Rectal smooth muscle tissue (tissue), 1 donor: ENCODE measurements at regions not wholly inside any gene's neighbourhood (a gene's known extent, or its start where the extent isn't known, plus 50 kb on each side); places are given as distances from the start of the nearest gene placed in this dataset.

Experiments used
- H3K27ac ChIP-seq: one replicate; pipeline ENCODE4 v1.7.0; 2013; ENCODE audit warnings: low read depth, low read length, inconsistent platforms
- H3K27me3 ChIP-seq: one replicate; pipeline ENCODE4 v1.7.0; 2013; ENCODE audit warnings: low read length; ENCODE audit not compliant: control insufficient read depth, insufficient read depth
- H3K36me3 ChIP-seq: one replicate; pipeline ENCODE4 v1.7.0; 2013; ENCODE audit warnings: low read length; ENCODE audit not compliant: control insufficient read depth, insufficient read depth
- H3K4me1 ChIP-seq: one replicate; pipeline ENCODE4 v1.7.0; 2013; ENCODE audit warnings: low read length; ENCODE audit not compliant: control insufficient read depth, insufficient read depth
- H3K4me3 ChIP-seq: one replicate; pipeline ENCODE4 v1.7.0; 2013; ENCODE audit warnings: low read length
- H3K9ac ChIP-seq: one replicate; pipeline ENCODE4 v1.7.0; 2013; ENCODE audit warnings: low read length

- no peak overlapping the region for H3K4me3 ChIP-seq
- H3K4me1 ChIP-seq = no peaks in the 10 kb centered on the region
- no peak overlapping the region for H3K27ac ChIP-seq
- H3K9ac ChIP-seq = no peak overlapping the region
- H3K36me3 ChIP-seq = no peaks in the 10 kb centered on the region
- no peaks in the 10 kb centered on the region for H3K27me3 ChIP-seq
These were observed 477.5 kb upstream of the EEF2KMT start for GRCh38 chr16:5575121-5575520.

GRCh38 chr16:5572056-5572455 is 474.5 kb upstream of the EEF2KMT start:
- Histone ChIP-seq H3K4me3 (no peak overlapping the region), H3K27ac (no peak overlapping the region), H3K4me1 (no peaks in the 10 kb centered on the region), H3K9ac (no peak overlapping the region), H3K36me3 (no peaks in the 10 kb centered on the region), H3K27me3 (no peaks in the 10 kb centered on the region)

DNA sequence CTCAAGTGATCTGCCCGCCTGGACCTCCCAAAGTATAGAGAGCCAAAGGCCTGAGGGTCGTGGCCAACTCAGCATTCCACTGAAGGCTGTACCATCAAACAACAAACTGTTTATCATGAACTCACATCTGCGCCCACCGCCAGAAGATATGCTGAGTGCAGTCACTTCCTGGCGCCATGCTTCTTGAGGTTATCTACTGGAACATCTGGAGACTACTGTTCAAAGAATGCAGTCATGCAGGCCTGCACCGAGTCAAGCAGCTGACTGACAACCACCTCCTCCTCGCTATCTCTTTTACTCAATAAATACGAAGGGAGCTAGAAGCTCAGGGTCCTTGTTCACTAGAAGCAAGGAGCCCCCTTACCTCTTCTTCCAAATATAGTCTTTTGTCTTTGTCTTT is 473.9 kb upstream of the EEF2KMT start:
- H3K36me3 ChIP-seq = no peaks in the 10 kb centered on the region
- no peak overlapping the region for H3K27ac ChIP-seq
- H3K27me3 ChIP-seq = no peaks in the 10 kb centered on the region
- H3K9ac ChIP-seq = no peak overlapping the region
- no peak overlapping the region for H3K4me3 ChIP-seq
- no peaks in the 10 kb centered on the region for H3K4me1 ChIP-seq

DNA sequence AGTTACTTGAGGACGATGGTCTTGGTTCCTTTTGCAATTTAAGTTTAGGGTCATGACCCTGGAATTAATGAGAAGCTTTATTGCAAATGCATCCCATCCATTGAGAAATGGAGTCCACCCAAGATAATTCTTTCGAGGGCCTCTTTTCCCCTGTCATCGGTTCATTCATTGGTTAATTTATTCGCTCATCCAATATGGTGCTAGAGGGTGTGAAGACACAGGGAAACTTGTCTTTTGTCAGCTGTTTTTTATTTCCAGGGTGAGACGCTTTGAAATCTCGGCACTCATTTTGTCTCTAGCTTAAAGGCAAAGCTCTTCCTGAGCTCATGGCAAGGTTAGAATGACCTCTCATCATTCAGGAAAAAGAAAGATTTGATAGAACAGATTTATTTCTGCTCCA is 464.2 kb upstream of the EEF2KMT start:
- Histone ChIP-seq H3K4me3 (no peak overlapping the region), H3K27ac (no peak overlapping the region), H3K9ac (no peak overlapping the region), H3K4me1 (no peaks in the 10 kb centered on the region), H3K27me3 (no peaks in the 10 kb centered on the region), H3K36me3 (no peaks in the 10 kb centered on the region)

DNA sequence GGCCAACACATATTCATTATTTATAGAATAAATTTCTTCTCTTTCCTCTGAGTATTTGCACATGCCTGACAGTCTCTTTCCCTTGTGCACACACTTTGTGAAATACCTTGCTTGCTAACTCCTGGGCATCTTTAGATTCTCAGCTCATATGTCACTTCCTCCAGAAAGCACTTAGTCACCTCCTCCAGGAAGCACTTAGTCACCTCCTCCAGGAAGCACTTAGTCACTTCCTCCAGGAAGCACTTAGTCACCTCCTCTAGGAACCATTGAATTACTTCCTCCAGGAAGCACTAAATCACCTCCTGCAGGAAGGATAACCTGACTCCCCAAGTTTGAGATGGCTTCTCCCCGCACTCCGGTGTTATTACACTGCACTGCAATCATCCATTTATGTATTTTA is 462.5 kb upstream of the EEF2KMT start:
- Histone ChIP-seq H3K27ac (no peak overlapping the region), H3K9ac (no peak overlapping the region), H3K4me3 (no peak overlapping the region), H3K4me1 (no peaks in the 10 kb centered on the region), H3K36me3 (no peaks in the 10 kb centered on the region), H3K27me3 (no peaks in the 10 kb centered on the region)

- Histone ChIP-seq H3K27me3 (no peaks in the 10 kb centered on the region), H3K9ac (no peak overlapping the region), H3K27ac (no peak overlapping the region), H3K36me3 (no peaks in the 10 kb centered on the region), H3K4me3 (no peak overlapping the region), H3K4me1 (no peaks in the 10 kb centered on the region)
These were observed 460.4 kb upstream of the EEF2KMT start for GRCh38 chr16:5557966-5558365.

GRCh38 chr16:5557448-5557847 is 459.9 kb upstream of the EEF2KMT start:
- H3K27ac ChIP-seq = no peak overlapping the region
- H3K4me3 ChIP-seq = no peak overlapping the region
- H3K36me3 ChIP-seq = no peaks in the 10 kb centered on the region
- no peaks in the 10 kb centered on the region for H3K27me3 ChIP-seq
- H3K9ac ChIP-seq = no peak overlapping the region
- no peaks in the 10 kb centered on the region for H3K4me1 ChIP-seq

DNA sequence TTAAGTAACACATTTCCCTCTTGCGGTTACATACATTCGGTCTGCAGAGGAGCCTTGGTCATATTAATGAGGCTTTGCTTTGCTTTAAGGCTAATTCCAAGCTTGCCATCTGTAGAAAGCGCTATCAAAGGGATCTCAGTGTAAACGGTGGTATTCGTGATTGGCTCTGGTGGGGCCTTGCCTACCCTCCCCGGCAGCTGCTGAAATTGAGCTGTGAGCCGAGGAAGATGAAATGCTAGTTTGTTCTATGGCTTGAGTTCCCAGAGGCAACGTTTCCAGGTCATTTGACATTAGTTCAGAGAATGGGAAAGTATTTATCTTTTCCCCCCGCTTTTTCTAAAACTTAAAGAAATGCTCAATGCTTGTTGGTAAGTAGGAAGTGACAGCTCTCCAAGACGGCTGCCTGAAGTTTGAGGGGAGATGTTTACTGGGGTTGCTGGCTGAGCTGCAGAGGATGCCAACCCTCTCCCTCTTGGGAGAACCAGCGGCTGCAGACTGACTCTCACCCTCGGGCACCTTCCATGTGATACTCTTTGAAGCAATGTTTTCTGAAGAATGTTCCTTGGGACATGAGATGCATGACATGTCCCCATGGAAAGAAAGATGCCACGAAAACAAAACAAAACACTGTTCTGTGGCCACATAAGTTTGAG is 458.7 kb upstream of the EEF2KMT start:
- H3K4me1 ChIP-seq = no peaks in the 10 kb centered on the region
- no peak overlapping the region for H3K27ac ChIP-seq
- no peak overlapping the region for H3K4me3 ChIP-seq
- no peaks in the 10 kb centered on the region for H3K36me3 ChIP-seq
- H3K9ac ChIP-seq = no peak overlapping the region
- no peaks in the 10 kb centered on the region for H3K27me3 ChIP-seq

GRCh38 chr16:5551909-5552308 is 454.3 kb upstream of the EEF2KMT start:
- Histone ChIP-seq H3K9ac (no peak overlapping the region), H3K27ac (no peak overlapping the region), H3K4me3 (no peak overlapping the region), H3K36me3 (no peaks in the 10 kb centered on the region), H3K4me1 (no peaks in the 10 kb centered on the region), H3K27me3 (no peaks in the 10 kb centered on the region)

DNA sequence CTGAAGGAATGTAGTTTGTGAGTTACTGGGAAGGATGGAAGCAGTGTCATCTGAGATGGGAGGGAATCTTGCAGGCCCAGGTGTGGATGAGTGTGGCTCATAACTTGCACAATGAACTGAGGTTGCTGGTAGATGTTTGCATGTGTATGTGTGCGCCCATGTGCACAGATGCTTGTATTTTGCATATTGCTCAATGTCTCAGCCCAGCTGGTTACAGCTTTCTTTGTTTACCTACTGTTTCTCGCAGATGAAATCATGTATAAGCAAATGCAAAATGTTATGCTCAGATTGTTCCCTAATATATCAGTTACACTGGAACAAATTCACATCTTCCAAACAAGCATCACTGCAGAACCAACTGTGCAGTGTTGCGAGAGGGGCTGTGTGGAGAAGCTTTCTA is 452.2 kb upstream of the EEF2KMT start:
- Histone ChIP-seq H3K27ac (no peak overlapping the region), H3K4me1 (no peaks in the 10 kb centered on the region)

DNA sequence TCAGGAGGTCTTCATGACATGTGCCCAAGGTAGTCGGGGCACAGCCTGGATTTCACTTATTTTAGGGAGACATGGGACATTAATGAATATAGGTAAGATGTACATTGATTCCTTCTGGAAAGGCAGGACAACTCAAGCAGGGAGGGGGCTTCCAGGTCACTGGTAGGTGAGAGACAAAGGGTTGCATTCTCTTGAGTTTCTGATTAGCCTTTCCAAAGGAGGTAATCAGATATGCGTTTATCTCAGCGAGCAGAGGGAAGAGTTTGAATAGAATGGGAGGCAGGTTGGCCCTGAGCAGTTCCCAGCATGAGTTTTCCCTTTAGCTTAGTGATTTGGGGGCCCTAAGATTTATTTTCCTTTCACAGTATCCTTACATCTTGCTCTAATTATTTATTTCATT is 443.8 kb upstream of the EEF2KMT start:
- Histone ChIP-seq H3K36me3 (no peaks in the 10 kb centered on the region), H3K27me3 (no peaks in the 10 kb centered on the region), H3K27ac (no peak overlapping the region), H3K9ac (no peak overlapping the region), H3K4me3 (no peak overlapping the region), H3K4me1 (no peaks in the 10 kb centered on the region)

More for the DNA sequence above, 452.2 kb upstream of the EEF2KMT start:
- Histone ChIP-seq H3K4me3 (no peak overlapping the region), H3K36me3 (no peaks in the 10 kb centered on the region), H3K9ac (no peak overlapping the region), H3K27me3 (no peaks in the 10 kb centered on the region)

DNA sequence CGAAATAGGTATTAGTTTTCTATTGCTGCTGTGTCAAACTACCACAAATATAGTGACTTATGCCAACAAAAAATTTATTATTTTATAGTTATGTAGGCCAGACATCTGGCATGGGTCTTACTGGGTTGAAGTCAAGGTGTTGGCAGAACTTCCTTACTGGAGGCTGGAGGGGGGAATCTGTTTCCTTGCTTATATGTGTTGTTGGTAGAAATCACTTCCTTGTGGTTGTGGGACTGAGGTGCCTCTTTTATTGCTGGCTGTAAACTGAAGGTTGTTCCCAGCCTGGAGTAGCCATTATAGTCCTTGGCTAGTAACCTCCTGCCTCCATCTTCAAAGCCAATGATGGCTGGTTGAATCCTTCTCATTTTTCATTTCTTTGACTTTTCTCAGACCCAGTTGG is 439.8 kb upstream of the EEF2KMT start:
- no peak overlapping the region for H3K27ac ChIP-seq
- H3K9ac ChIP-seq = no peak overlapping the region
- H3K36me3 ChIP-seq = no peaks in the 10 kb centered on the region
- H3K4me3 ChIP-seq = no peak overlapping the region
- H3K27me3 ChIP-seq = no peaks in the 10 kb centered on the region
- H3K4me1 ChIP-seq = no peaks in the 10 kb centered on the region

DNA sequence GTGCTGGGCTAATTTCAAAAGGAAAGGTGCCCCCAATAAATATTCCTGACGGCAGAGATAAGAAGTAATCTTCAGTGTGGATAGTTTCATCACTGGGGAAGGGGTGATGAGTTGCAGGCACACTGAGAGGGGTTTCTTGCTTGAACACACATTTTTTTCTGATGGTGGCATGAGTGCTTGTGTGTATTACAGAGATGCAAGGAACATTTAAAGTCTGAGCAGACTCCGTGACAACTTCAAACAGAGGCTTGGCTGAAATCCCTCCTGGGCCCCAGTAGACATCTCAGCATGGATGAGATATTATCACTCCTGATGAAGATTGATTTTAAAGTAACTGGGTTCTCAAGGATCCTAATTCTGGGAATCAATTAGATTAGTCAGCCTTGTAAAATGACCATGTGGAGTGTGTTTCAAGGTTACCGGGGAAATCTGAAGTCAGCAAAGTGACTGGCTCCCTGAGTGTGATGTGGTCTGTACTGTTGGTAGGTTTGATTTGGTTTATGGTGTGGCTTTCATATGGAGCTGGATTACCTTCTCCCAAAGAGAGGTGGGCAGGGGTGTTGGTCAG is 435.8 kb upstream of the EEF2KMT start:
- no peak overlapping the region for H3K4me3 ChIP-seq
- no peaks in the 10 kb centered on the region for H3K36me3 ChIP-seq
- no peaks in the 10 kb centered on the region for H3K27me3 ChIP-seq
- no peak overlapping the region for H3K9ac ChIP-seq
- H3K27ac ChIP-seq = no peak overlapping the region
- H3K4me1 ChIP-seq = no peaks in the 10 kb centered on the region
